AG20443 (cell line): ENCODE measurements at regions not wholly inside any gene's neighbourhood (a gene's known extent, or its start where the extent isn't known, plus 50 kb on each side); places are given as distances from the start of the nearest gene placed in this dataset.
A peak's percentile ranks its signal among the peaks of the same experiment; 100 is the strongest.
"Not testable (repeated sequence)": the region's sequence is repeated elsewhere in the genome, so short reads cannot be mapped to it uniquely, and the experiment has no call there.

ENCODE experiments used
- DNase-seq: peaks from one replicate; pipeline ENCODE4 v3.0.0; 2012; ENCODE audit warnings: low spot score, mixed read lengths

GRCh38 chr10:63848871-63849270, 327.7 kb downstream of the REEP3 start:
- not testable (repeated sequence) for DNase-seq

DNA sequence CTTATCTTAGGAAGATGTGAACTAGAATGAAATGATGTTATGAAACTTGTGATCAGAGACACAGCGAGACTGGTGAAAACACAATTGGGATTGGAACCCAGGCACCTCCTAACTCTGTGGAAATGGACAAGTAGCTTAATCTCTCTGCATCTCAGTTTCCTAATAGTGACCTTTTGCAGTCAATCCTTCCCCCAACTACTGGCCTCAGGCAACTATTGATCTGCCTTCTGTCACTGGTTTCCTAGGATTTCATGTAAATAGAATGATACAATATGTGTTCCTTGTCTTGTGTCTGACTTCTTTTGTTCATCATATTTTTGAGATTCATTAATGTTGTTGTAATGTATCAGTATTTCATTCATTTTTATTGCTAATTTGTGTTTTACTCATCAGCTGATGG, 341.7 kb downstream of the REEP3 start:
- DNase-seq: no peak

DNA sequence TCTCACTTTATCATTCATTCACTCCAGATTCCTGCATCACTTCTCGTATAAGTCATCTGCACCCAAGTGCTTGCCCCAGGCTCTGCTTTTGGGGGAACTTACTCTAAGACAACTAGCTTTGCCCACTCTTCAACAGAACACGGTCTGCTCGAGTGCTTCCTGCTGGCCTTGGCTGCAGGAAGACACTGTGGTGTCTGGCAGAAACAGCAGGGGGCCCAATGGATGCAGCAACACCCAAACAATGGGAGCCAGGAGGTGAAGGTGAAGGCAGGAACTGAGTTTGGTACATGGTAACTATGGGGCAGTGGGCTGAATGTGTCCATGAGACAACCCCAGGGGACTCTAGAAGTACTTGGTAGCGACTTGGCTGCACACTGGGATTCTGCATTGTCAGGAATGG, 344.0 kb downstream of the REEP3 start:
- DNase-seq: no peak

GRCh38 chr10:63866075-63866746, 345.0 kb downstream of the REEP3 start:
- DNase-seq: peak; percentile 83

DNA sequence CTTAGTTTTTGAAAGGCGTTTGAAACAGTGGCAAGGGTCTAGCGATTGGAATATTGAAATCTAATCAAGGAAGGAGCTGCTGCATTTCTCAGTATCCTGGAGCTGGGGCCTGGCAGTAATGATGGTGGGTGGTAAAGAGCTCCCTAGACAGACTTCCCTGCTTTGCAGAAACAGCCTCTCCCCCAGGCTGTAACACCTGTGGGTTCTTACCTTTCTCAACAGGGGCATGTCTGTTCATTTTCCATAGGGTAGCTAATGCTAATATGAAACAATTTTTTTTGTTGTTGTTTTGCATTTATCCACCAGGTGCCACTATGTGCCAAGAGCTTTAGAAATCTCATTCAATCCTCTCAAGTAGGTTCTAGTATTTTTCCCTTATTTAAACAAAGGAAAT, 345.5 kb downstream of the REEP3 start:
- no peak for DNase-seq

GRCh38 chr10:63878428-63878827, 357.2 kb downstream of the REEP3 start:
- DNase-seq: no peak

DNA sequence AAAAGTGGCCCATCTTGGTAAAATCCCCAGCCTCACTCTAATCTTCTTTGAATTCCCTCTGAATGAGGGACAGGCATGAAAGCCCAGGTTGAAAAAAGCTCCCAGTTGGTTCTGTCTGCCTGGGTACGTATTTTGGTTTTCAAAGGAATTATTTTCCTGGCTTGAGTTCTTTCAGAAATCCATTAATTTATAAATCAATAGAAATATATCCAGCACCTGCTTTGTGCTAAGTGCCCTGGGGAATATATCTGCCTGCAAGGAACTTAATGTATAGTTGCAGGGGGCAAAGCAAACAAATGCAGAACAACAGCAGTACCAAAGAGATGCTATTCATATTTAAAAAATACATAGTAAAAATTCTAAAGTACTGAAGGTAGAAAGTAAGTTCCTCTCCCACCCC, 362.7 kb downstream of the REEP3 start:
- no peak for DNase-seq

GRCh38 chr10:63884426-63884825, 363.2 kb downstream of the REEP3 start:
- DNase-seq: no peak

DNA sequence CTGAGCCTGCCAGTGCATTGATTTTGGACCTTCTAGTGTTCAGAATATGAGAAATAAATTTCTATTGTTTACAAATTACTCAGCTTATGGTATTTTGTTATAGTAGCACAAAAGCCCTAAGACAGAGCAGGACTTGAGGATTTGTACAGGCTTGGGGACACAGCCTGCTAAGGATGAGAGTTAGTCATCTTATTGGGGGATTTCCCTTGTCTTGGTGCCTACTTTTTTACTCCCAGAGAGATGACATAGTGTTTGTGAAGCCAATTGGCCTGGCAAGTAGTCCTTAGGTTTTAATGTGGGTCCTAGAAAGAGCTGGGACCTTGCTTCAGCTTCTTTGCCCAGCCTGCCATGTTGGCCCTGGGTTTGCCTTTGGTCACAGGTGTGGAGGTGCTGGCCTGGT, 364.0 kb downstream of the REEP3 start:
- DNase-seq: no peak

GRCh38 chr10:63886281-63887022, 365.3 kb downstream of the REEP3 start:
- peak; percentile 48 for DNase-seq

DNA sequence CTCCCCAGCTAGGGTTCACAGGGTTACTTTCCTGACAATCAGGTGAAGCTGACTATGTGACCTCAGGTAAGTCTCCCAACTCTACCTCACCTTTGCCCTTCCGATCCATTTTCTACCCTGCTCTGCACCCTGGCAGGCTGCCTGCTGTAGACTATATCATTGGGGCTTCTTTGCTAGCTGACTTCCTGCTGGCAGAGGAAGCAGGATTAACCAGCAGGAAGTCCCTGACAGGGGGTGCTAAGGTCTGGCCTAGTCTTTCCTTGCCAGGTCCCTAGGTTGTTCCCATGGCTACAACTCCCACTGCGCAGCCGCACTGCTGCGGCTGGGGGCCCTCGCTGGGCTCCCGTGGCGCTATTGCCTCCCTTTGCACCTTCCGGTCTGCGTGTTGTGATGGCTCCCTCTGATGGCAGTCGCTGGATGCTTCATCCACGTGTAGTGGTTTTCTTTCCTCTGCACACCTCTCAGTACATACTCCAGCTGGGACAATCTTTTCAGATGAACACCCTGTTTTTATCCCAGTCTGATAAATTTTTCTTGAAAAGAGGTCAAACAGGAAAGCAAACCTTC, 365.9 kb downstream of the REEP3 start:
- no peak for DNase-seq

GRCh38 chr10:63887600-63888370, 366.6 kb downstream of the REEP3 start:
- no peak for DNase-seq

- DNase-seq: no peak
Measured at GRCh38 chr10:63889803-63890202, 368.6 kb downstream of the REEP3 start.

DNA sequence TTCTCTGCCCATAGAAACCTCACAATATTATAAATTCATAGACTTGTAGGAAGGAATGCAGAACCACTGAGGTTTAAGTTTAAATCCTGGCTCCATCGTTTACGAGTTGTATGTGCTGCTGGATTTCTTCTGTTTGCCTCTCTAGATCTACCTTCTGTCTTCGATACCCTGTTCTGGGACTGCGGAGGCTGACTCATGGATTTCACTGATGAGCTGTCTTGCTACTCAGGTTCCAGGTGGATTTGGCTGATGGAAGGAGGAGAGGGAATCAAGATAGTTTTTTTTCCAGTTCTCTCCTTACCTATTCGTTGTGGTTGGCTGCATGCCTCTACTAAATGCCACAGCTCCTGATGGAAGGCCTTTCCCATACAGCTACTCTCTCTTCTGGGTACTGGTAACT, 375.8 kb downstream of the REEP3 start:
- DNase-seq: no peak

GRCh38 chr10:63899673-63900300, 378.6 kb downstream of the REEP3 start:
- no peak for DNase-seq

DNA sequence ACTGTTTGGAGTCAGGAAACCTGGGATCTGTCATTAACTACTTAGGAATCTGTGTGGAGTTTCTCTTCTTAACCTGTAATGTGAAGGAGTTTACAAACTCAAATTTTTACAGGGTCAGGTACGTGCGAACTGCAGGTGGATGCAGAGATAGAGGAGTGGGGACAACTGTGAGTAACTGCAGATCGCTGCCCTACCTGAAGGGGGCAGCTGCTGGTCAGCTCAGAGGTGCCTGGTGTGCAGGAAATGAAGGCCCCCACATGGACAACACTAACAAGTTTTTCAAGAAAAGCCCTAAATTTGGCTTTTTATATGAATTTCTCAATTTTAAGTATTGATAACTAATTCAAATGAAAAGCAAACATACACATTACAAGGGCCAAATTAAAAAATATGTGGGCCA, 380.0 kb downstream of the REEP3 start:
- no peak for DNase-seq

GRCh38 chr10:63901881-63902280, 380.7 kb downstream of the REEP3 start:
- peak; percentile 66 for DNase-seq

- DNase-seq: no peak
Measured at GRCh38 chr10:63910806-63911205, 389.6 kb downstream of the REEP3 start.

DNA sequence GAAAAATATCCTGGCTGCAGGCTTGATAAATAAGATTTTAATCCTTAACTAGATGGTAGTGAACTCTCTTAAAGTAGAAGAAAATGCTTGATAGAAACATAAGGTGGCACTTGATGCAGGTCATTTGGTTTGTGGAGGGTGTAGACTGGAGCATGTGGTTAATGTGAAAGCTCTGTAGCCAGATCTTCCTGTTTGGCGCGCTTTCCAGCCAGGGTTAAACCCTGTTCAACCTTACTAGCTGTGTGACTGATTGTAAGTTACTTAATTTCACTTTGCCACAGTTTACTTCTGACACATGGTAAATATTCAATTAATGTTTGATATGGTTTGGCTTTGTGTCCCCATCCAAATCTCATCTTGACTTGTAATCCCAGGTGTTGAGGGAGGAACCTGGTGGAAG, 394.0 kb downstream of the REEP3 start:
- DNase-seq: no peak

DNA sequence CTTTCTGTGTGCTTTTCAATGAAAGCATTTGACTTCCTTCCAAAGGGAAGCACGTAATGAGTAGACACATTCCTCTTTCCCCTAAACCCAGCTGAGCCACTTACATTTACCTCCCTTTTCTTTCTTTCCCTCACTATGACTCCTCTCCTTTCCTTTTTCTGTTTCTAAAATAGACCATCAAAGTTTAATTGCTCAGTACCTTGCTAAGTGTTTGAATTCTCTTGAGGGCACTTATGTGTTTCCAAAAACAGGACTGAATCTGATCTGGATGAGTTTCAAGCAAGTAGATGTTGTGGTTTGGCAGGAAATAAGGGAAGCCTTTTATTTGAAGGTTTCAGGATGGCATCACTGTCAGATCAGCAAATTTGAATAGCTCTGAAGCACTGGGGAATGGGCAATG, 396.2 kb downstream of the REEP3 start:
- DNase-seq: no peak

GRCh38 chr10:63919575-63920279, 398.5 kb downstream of the REEP3 start:
- no peak for DNase-seq

DNA sequence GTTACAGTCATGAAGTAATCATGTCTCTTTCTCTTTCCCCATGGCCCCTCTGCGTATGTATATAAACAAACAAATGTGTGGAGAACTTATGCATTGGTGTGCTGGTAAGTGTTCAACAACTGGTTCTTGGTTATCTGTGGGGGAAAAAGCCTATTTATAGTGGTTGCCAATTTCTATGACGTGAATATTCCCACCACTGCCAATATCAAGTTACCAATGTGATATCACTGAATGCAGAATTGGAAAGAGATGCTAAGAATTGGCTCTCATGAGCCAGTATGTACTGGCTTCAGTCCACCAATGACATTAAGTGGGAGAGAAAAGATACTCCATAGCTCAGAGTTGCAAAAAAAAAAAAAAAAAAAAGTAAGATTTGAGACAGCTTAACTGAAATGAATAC, 399.7 kb downstream of the REEP3 start:
- DNase-seq: no peak
